ENCODE measurements at regions not wholly inside any gene's neighbourhood (a gene's known extent, or its start where the extent isn't known, plus 50 kb on each side); places are given as distances from the start of the nearest gene placed in this dataset.
A peak's percentile ranks its signal among the peaks of the same experiment; 100 is the strongest.

DNA sequence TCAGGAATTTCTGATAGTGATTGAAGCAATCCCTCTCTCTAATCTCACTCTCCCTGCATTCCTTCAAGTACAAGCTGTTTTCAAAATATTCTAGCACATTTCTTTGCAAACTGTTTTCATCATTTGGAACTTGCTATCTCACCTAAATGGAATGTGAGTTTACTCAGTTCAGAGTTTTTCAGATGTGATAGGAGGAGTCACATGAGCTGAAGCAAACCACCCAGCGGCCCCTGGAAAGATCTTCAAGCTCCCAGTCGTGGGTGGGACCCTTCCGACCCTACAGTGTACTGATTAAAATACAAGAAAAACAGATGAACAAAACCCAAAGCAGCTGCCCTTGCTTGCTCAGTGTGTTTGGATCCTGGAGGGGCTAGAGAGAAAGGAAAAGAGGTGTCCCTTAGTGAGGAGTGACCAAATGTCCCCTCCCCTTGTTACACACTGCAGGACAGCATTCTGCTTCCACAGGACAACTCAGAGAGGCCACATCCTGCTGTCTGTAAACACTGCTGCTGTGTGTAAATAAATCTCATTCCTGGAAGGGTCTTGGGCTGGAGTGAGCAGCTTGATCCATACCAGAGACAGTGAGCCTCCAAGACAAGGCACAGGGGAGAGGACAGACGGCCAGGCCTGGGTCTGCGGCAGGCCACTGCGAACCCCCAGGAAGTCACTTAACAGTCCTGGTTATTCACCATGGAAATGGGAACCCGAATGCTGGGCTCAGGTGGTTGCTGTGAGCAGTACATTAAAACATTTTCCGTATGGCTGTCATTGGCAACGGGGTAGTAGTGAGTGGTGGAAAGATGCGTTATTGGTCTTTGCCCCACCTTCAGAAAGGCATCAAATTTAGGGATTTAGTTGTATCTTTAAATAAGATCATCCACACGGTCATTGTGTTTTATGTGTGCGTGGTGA is 229.2 kb downstream of the RHOU start:
- peak; percentile 50 to 82 (median 65) for DNase-seq
- WGBS, 3 donors, result 43 to 54% (median 50%) methylated on average over 12 of the region's 12 CpGs

DNA sequence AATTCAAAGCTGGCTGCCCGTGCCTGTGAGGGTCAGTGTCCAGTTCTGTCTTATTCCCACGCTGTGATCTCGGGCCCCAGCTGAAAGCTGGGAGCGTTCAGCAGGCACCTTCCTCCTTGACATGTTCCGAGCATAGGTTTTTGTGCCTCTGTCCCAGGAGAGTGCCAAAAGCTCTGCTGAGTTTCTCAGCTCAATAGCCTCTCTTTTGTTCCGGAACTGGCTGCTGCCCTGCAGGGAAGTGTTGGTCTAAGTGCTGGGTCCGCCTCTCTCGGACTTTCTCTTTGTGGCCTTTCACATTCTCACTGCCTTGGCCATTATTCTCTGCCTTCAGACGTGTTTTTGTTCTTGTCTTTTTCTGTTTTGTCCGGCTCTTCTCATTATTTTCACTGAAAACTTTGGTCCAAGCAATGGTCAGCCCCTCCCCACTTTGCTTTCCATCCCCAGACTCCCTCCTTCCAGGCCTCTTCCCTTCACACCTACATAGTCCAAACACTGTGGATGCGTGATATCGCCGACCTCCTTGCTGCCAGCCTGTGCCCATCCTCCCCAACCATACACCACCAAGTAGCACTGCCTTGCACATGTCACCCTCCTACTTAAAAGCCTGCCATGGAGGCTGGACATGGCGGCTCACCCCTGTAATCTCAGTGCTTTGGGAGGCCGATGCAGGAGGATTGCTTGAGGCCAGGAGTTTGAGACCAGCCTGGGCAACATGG is 233.8 kb downstream of the RHOU start:
- intact Hi-C loops (cut with DNase I), result loop anchor here in 1 of 4 donors (10.0 kb wide), 1 partner anchor 256 kb away; no protein-coding TSS in a partner anchor
- TF ChIP-seq, protein P1, sequence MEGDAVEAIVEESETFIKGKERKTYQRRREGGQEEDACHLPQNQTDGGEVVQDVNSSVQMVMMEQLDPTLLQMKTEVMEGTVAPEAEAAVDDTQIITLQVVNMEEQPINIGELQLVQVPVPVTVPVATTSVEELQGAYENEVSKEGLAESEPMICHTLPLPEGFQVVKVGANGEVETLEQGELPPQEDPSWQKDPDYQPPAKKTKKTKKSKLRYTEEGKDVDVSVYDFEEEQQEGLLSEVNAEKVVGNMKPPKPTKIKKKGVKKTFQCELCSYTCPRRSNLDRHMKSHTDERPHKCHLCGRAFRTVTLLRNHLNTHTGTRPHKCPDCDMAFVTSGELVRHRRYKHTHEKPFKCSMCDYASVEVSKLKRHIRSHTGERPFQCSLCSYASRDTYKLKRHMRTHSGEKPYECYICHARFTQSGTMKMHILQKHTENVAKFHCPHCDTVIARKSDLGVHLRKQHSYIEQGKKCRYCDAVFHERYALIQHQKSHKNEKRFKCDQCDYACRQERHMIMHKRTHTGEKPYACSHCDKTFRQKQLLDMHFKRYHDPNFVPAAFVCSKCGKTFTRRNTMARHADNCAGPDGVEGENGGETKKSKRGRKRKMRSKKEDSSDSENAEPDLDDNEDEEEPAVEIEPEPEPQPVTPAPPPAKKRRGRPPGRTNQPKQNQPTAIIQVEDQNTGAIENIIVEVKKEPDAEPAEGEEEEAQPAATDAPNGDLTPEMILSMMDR (IDR thresholded peaks at IDR 0.05), result no peak
- TF ChIP-seq POLR2A (IDR thresholded peaks at IDR 0.05), result no peak
- no peak for TF ChIP-seq EP300 (IDR thresholded peaks at IDR 0.05)
- 88 to 95% (median 94%) methylated on average over 15 of the region's 15 CpGs for WGBS, 3 donors
- Histone ChIP-seq H3K27ac (no peak overlapping the region), H3K27me3 (no peaks in the 10 kb centered on the region), H3K4me1 (ENCODE audit: insufficient read depth) (peaks cover 5% of the 10 kb centered on the region), H3K4me3 (no peak overlapping the region), H3K36me3 (no peaks in the 10 kb centered on the region), H3K9me3 (no peaks in the 10 kb centered on the region)
- no peak for DNase-seq

More for the DNA sequence above, 229.2 kb downstream of the RHOU start:
- Histone ChIP-seq H3K36me3 (no peaks in the 10 kb centered on the region), H3K27me3 (no peaks in the 10 kb centered on the region), H3K4me1 (ENCODE audit: insufficient read depth) (peaks cover 7% of the 10 kb centered on the region), H3K9me3 (no peaks in the 10 kb centered on the region), H3K4me3 (no peak overlapping the region), H3K27ac (peak overlapping the region; percentile 57 to 70)
- intact Hi-C loops (cut with DNase I), result loop anchor here in 1 of 4 donors (5.0 to 10.0 kb wide), 2 partner anchors 162 to 260 kb away; no protein-coding TSS in a partner anchor
- TF ChIP-seq, protein P1 (IDR thresholded peaks at IDR 0.05), result no peak
- TF ChIP-seq EP300 (IDR thresholded peaks at IDR 0.05) (no peak), POLR2A (IDR thresholded peaks at IDR 0.05) (no peak)

DNA sequence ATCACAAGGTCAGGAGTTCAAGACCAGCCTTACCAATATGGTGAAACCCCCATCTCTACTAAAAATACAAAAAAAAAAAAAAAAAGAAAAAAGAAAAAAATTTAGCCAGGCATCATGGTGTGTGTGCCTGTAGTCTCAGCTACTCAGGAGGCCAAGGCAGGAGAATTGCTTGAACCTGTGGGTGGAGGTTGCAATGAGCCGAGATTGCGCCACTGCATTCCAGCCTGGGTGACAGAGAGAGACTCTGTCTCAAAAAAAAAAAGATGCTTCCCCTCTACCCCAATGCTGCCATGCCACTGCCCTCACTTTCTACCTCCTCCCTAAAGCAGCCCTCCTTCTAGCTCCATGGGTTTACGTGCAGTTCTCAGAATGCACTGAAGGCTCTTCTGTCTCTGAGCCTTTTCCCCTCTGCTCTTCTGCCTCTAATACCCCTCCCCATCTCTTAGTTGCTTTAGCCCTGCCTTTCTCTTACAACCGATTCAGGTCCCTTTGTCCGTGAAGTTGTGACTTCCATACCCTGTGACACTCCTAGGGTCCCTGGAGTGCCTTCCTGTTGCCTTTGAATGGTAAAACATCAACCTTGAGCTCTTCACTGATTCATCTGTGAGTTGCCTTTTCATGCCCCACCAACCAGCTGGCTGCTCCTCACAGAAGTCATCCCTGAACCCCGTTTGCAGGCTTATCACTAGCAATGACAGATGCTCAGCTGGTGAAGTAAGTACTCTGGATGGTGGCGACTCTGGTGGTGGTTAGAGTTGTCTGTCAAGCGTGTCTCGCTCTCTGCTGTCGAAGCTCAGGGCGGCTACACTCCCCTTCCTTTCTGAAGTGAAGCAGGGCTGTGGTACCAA is 234.9 kb downstream of the RHOU start:
- TF ChIP-seq POLR2A (IDR thresholded peaks at IDR 0.05), result no peak
- no peak for TF ChIP-seq EP300 (IDR thresholded peaks at IDR 0.05)
- TF ChIP-seq, protein P1 (IDR thresholded peaks at IDR 0.05), result no peak
- H3K36me3 ChIP-seq, result no peaks in the 10 kb centered on the region
- peak in 1 of 5 donors; percentile 1 for DNase-seq
- no peak overlapping the region for H3K4me3 ChIP-seq
- intact Hi-C loops (cut with DNase I), result loop anchor here in 1 of 4 donors (10.0 kb wide), 1 partner anchor 255 kb away; no protein-coding TSS in a partner anchor
- WGBS, 3 donors, result 91 to 97% (median 95%) methylated on average over 11 of the region's 11 CpGs
- H3K9me3 ChIP-seq, result no peaks in the 10 kb centered on the region
- H3K27me3 ChIP-seq, result no peaks in the 10 kb centered on the region
- H3K27ac ChIP-seq, result no peak overlapping the region
- H3K4me1 ChIP-seq (ENCODE audit: insufficient read depth), result no peaks in the 10 kb centered on the region

DNA sequence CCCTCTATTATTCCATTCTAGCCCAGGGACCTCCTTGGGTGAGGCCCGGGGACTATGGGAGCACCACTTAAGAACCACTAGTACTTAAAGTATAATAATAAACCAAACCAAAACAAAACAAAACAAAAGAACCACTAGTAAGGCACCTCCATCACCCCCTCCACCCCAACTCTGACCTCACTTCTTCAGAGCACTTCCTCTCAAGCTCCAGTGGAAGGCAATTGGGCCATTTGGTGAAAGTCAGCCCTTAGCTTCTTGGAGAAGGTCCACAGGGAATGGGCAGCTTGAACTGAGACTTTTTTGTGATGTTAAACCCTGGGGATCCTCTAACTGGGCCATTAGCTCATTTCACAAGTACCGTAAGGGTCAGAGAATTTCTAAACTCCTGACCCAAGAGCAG is 237.3 kb downstream of the RHOU start:
- no peak for TF ChIP-seq POLR2A (IDR thresholded peaks at IDR 0.05)
- no peak for TF ChIP-seq EP300 (IDR thresholded peaks at IDR 0.05)
- TF ChIP-seq, protein P1 (IDR thresholded peaks at IDR 0.05), result no peak
- no peak for DNase-seq
- intact Hi-C loops (cut with DNase I), result no loop called here
- Histone ChIP-seq H3K27me3 (no peaks in the 10 kb centered on the region), H3K27ac (no peak overlapping the region), H3K9me3 (no peaks in the 10 kb centered on the region), H3K36me3 (no peaks in the 10 kb centered on the region), H3K4me1 (ENCODE audit: insufficient read depth) (no peaks in the 10 kb centered on the region), H3K4me3 (no peak overlapping the region)
- 93 to 98% (median 94%) methylated on average over 2 of the region's 2 CpGs for WGBS, 3 donors

Data from ovary (tissue), 7 donors.